HFF-Myc (cell line): ENCODE measurements at regions not wholly inside any gene's neighbourhood (a gene's known extent, or its start where the extent isn't known, plus 50 kb on each side); places are given as distances from the start of the nearest gene placed in this dataset.

ENCODE experiments used
- DNase-seq: peaks from one replicate; pipeline ENCODE4 v3.0.0-alpha.2; 2011; ENCODE audit warnings: low read depth; ENCODE audit errors: extremely low read depth
- H3K4me3 ChIP-seq: replicated peaks from 2 replicates; pipeline ENCODE4 v1.5.1; 2011; ENCODE audit warnings: low read depth, mild to moderate bottlenecking, control low read depth, low read length
- CTCF ChIP-seq: IDR thresholded peaks from 2 replicates; pipeline ENCODE4 v1.5.1; 2012; ENCODE audit warnings: mild to moderate bottlenecking, low read depth, low read length, control low read depth; ENCODE audit errors: missing control alignments

GRCh38 chr6:21912151-21912832 lies 318.7 kb downstream of the SOX4 start:
- no peak overlapping the region for H3K4me3 ChIP-seq
- no peak for TF ChIP-seq CTCF
- DNase-seq = no peak

DNA sequence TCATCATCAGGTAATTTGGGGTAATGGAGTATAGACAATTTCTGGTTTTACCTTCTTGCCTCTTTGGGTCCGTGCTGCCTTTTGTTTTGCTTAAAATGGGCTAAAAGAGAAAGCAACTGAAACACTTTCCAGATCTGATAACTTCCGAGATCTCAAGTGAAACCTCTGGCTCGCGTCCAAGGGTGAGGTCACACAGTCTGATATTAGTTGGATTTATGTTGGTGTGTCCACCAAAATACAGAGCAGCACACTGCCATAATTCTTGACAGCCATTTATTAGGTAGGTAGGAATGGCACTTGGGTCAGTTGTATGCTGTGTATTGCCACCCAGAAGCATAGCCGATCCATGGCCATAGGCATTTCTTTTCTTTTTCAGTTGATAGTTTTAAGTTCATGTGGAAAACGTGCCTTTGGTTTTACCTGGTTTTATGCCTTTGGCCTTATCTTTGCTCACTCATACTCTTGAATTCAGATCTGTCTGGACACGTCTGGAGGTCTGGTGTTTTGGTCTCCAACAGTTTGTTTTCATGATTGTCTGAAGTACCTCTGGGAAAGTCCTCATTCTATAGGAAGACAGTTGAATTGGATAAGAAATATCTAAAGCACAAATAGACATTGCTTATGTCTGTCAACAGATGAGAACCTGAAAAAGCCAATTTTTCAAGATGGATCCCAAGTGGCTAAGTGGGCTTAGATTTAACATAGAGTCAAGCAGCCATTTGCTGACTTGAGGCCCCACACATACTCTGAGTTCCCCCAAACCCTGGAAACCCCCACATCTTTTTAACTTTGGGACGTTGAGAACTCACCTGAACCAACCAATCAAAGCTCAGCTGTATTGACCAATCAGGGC lies 320.8 kb downstream of the SOX4 start:
- H3K4me3 ChIP-seq = no peak overlapping the region
- TF ChIP-seq CTCF = no peak
- DNase-seq = no peak

DNA sequence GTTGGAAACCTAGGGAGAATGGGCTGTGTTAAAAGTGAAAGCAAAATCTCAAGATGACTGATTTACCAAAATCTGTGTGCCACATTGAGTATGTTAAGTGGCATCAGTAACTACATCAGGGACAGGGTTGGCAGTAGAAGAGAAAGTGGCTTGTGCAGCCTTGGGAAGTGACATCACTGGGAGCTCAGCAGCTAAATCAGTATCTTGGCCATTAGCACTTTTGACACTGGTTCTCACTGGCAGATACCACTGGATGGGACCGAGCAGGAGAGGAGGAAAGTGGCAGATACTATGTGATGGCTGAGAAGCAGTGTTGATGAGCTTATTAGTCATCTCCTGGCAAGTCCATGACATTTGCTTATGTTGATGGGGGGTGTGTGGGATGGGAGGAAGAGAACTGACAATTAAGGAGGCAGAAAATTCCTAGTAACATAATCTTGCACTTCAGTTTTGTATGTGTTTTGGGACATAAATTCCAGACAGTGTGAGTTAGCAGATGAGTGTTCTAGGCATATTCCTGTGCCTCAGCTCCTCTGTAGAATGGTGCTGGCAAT lies 322.2 kb downstream of the SOX4 start:
- no peak overlapping the region for H3K4me3 ChIP-seq
- DNase-seq = peak; percentile 12
- no peak for TF ChIP-seq CTCF

- TF ChIP-seq CTCF = no peak
- H3K4me3 ChIP-seq = no peak overlapping the region
- DNase-seq = no peak
Observed at GRCh38 chr6:21918041-21918440, 324.5 kb downstream of the SOX4 start.

- no peak for DNase-seq
- TF ChIP-seq CTCF = no peak
- no peak overlapping the region for H3K4me3 ChIP-seq
Observed at GRCh38 chr6:21918666-21919065, 325.1 kb downstream of the SOX4 start.

- no peak overlapping the region for H3K4me3 ChIP-seq
- no peak for DNase-seq
- TF ChIP-seq CTCF = no peak
Observed at GRCh38 chr6:21922086-21922485, 328.5 kb downstream of the SOX4 start.
